ENCODE measurements at regions not wholly inside any gene's neighbourhood (a gene's known extent, or its start where the extent isn't known, plus 50 kb on each side); places are given as distances from the start of the nearest gene placed in this dataset.

- DNase-seq (ENCODE audit: low read depth): no peak
These were observed 62.7 kb upstream of the MRPS22 start for GRCh38 chr3:139281096-139281495.

GRCh38 chr3:139281522-139282196, 62.2 kb upstream of the MRPS22 start:
- no peak for DNase-seq (ENCODE audit: low read depth)

- no peak for DNase-seq (ENCODE audit: low read depth)
These were observed 60.5 kb upstream of the MRPS22 start for GRCh38 chr3:139283301-139283700.

GRCh38 chr3:139284221-139284620, 59.6 kb upstream of the MRPS22 start:
- DNase-seq (ENCODE audit: low read depth): no peak

- DNase-seq (ENCODE audit: low read depth): no peak
These were observed 58.1 kb upstream of the MRPS22 start for GRCh38 chr3:139285691-139286090.

GRCh38 chr3:139286241-139286640, 57.6 kb upstream of the MRPS22 start:
- no peak for DNase-seq (ENCODE audit: low read depth)

GRCh38 chr3:139286825-139287224, 57.0 kb upstream of the MRPS22 start:
- DNase-seq (ENCODE audit: low read depth): no peak

GRCh38 chr3:139287557-139287956, 56.3 kb upstream of the MRPS22 start:
- no peak for DNase-seq (ENCODE audit: low read depth)

- no peak for DNase-seq (ENCODE audit: low read depth)
These were observed 55.5 kb upstream of the MRPS22 start for GRCh38 chr3:139288266-139288821.

- DNase-seq (ENCODE audit: low read depth): no peak
These were observed 53.8 kb upstream of the MRPS22 start for GRCh38 chr3:139289860-139290524.

- no peak for DNase-seq (ENCODE audit: low read depth)
These were observed 52.4 kb upstream of the MRPS22 start for GRCh38 chr3:139291276-139292051.

- no peak for DNase-seq (ENCODE audit: low read depth)
These were observed 51.6 kb upstream of the MRPS22 start for GRCh38 chr3:139292192-139292591.

- no peak for DNase-seq (ENCODE audit: low read depth)
These were observed 50.8 kb upstream of the MRPS22 start for GRCh38 chr3:139292711-139293664.

GRCh38 chr3:139293665-139294023, 50.2 kb upstream of the MRPS22 start:
- DNase-seq (ENCODE audit: low read depth): no peak

Data from stimulated activated CD8-positive, alpha-beta memory T cell treated with anti-CD3 and anti-CD28 coated beads, Interleukin-4, amount 100 ng/mL, for 24 hours (primary cell).